ENCODE measurements at regions not wholly inside any gene's neighbourhood (a gene's known extent, or its start where the extent isn't known, plus 50 kb on each side); places are given as distances from the start of the nearest gene placed in this dataset.

GRCh38 chr7:46133751-46134150, 212.7 kb upstream of the IGFBP3 start:
- Histone ChIP-seq H3K36me3 (ENCODE audit: control insufficient read depth in 4 of 4, insufficient read depth in 3 of 4, low read depth in 1 of 4, low read length in 3 of 4) (no peaks in the 10 kb centered on the region), H3K4me1 (ENCODE audit: control insufficient read depth in 4 of 4, insufficient read depth in 4 of 4, low read length in 3 of 4) (peaks cover 3 to 15% (median 5%) of the 10 kb centered on the region in 4 donors), H3K27me3 (ENCODE audit: control insufficient read depth in 4 of 4, insufficient read depth in 4 of 4, low read length in 3 of 4) (no peaks in the 10 kb centered on the region), H3K27ac (ENCODE audit: low read depth in 1 of 2, low read length in 2 of 2) (no peak overlapping the region), H3K9ac (ENCODE audit: low read depth in 1 of 2, low read length in 2 of 2) (no peak overlapping the region), H3K4me3 (ENCODE audit: low read depth in 1 of 3, low read length in 3 of 3) (no peak overlapping the region), H3K9me3 (ENCODE audit: control insufficient read depth in 4 of 4, low read length in 3 of 4) (no peaks in the 10 kb centered on the region)
- WGBS, result 99% methylated on average over 3 of the region's 3 CpGs
- TF ChIP-seq JUND (IDR thresholded peaks at IDR 0.05), result no peak
- TF ChIP-seq TAF1 (conservative IDR thresholded peaks at IDR 0.05), result no peak
- TF ChIP-seq ZBTB33 (IDR thresholded peaks at IDR 0.05), result no peak
- TF ChIP-seq RAD21 (IDR thresholded peaks at IDR 0.05), result no peak
- no peak for TF ChIP-seq GABPA (IDR thresholded peaks at IDR 0.05 in 1 of 2, conservative IDR thresholded peaks at IDR 0.05 in 1 of 2)
- no peak for TF ChIP-seq EGR1 (IDR thresholded peaks at IDR 0.05; ENCODE audit: low read depth in 2 of 2)
- TF ChIP-seq FOXA2 (IDR thresholded peaks at IDR 0.05), result no peak
- TF ChIP-seq YY1 (IDR thresholded peaks at IDR 0.05), result no peak
- TF ChIP-seq HNF4A (conservative IDR thresholded peaks at IDR 0.05), result no peak
- DNase-seq (ENCODE audit: low spot score), result no peak

GRCh38 chr7:46133072-46133471, 212.0 kb upstream of the IGFBP3 start:
- no peak overlapping the region for H3K9ac ChIP-seq (ENCODE audit: low read depth in 1 of 2, low read length in 2 of 2)
- no peak for DNase-seq (ENCODE audit: low spot score)
- no peaks in the 10 kb centered on the region for H3K27me3 ChIP-seq (ENCODE audit: control insufficient read depth in 4 of 4, insufficient read depth in 4 of 4, low read length in 3 of 4)
- peaks cover 3 to 15% (median 5%) of the 10 kb centered on the region in 4 donors for H3K4me1 ChIP-seq (ENCODE audit: control insufficient read depth in 4 of 4, insufficient read depth in 4 of 4, low read length in 3 of 4)
- WGBS, result 88% methylated on average over 6 of the region's 6 CpGs
- TF ChIP-seq, protein P1, sequence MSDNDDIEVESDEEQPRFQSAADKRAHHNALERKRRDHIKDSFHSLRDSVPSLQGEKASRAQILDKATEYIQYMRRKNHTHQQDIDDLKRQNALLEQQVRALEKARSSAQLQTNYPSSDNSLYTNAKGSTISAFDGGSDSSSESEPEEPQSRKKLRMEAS (IDR thresholded peaks at IDR 0.05), result no peak
- no peaks in the 10 kb centered on the region for H3K36me3 ChIP-seq (ENCODE audit: control insufficient read depth in 4 of 4, insufficient read depth in 3 of 4, low read depth in 1 of 4, low read length in 3 of 4)
- H3K27ac ChIP-seq (ENCODE audit: low read depth in 1 of 2, low read length in 2 of 2), result no peak overlapping the region
- H3K4me3 ChIP-seq (ENCODE audit: low read depth in 1 of 3, low read length in 3 of 3), result no peak overlapping the region
- H3K9me3 ChIP-seq (ENCODE audit: control insufficient read depth in 4 of 4, low read length in 3 of 4), result no peaks in the 10 kb centered on the region

DNA sequence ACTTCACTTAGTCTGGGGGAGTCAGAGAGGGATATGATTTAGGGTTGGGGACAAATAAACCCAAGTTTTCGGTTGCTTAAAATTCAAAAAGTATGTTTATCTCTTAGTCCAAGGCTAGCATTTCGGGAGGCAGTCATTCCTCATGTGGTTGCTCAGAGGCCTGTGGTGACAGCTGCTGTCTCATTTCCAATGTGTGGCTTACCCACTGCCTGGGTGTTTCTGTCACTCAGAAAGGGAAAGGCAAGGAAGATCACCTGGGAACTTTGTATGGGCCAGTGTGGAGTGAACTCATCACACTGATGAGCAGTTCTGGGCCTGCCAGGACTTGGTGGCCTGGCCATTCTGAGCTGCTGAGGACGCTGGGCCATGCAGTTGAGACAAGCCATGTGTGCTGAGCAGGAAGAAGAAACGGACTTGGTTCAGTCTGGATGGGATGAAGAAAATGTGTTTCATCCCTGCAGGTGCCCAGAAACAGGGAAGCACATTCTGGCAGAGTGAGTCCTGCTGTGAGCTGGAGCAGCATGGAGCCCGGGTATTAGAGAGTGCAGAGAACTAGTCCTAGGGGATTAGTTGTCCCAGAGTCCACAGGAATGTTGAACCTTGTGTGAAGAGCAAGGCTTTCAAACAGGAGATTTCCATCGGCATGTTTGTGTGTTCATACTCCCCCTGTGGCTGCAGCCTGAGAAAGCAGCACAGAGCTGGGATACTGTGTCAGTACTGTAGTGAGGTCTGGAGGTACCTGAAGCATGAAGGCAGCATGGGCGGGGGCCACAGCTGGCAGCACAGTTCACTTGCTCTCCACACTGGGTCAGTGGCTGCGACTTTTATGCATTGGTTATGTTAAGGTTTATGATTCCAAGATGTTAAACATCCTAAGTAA, 211.1 kb upstream of the IGFBP3 start:
- WGBS, result 80% methylated on average over 8 of the region's 8 CpGs
- Histone ChIP-seq H3K4me3 (ENCODE audit: low read depth in 1 of 3, low read length in 3 of 3) (no peak overlapping the region), H3K27me3 (ENCODE audit: control insufficient read depth in 4 of 4, insufficient read depth in 4 of 4, low read length in 3 of 4) (no peaks in the 10 kb centered on the region), H3K4me1 (ENCODE audit: control insufficient read depth in 4 of 4, insufficient read depth in 4 of 4, low read length in 3 of 4) (peaks cover 3 to 15% (median 5%) of the 10 kb centered on the region in 4 donors), H3K9ac (ENCODE audit: low read depth in 1 of 2, low read length in 2 of 2) (no peak overlapping the region), H3K9me3 (ENCODE audit: control insufficient read depth in 4 of 4, low read length in 3 of 4) (no peaks in the 10 kb centered on the region), H3K27ac (ENCODE audit: low read depth in 1 of 2, low read length in 2 of 2) (no peak overlapping the region), H3K36me3 (ENCODE audit: control insufficient read depth in 4 of 4, insufficient read depth in 3 of 4, low read depth in 1 of 4, low read length in 3 of 4) (no peaks in the 10 kb centered on the region)
- no peak for DNase-seq (ENCODE audit: low spot score)
- TF ChIP-seq, protein P2, sequence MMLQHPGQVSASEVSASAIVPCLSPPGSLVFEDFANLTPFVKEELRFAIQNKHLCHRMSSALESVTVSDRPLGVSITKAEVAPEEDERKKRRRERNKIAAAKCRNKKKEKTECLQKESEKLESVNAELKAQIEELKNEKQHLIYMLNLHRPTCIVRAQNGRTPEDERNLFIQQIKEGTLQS (IDR thresholded peaks at IDR 0.05), result no peak
- peak in 1 of 2 donors; percentile 52 for TF ChIP-seq RAD21 (IDR thresholded peaks at IDR 0.05)

All from liver (tissue), 7 donors.